Stimulated activated CD8-positive, alpha-beta memory T cell treated with anti-CD3 and anti-CD28 coated beads, Interleukin-4, amount 100 ng/mL, for 1 hour (primary cell): ENCODE measurements at regions not wholly inside any gene's neighbourhood (a gene's known extent, or its start where the extent isn't known, plus 50 kb on each side); places are given as distances from the start of the nearest gene placed in this dataset.

Experiments used
- DNase-seq, 2 donors: peaks; one replicate each; pipeline ENCODE4 v3.0.0-alpha.2; 2020; ENCODE audit warnings: low read depth in 2 of 2, low spot score in 1 of 2

DNA sequence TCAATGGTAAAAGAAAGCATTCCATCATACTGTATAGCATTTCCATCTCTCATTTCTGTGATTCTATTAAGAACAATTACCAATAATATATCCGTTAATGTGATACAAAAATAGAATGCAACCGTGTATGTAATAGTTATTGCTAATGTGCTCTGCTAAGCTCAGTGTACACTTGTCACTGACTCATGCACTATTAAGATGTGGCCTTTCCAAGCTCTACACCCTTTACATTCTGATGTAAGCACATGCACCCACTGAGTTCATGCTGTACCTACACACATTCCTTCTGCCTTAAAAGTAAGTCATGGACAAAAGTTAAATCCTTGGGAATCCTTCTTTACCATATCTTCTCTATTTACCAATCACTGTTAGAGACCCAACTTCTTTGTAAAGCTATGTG, 319.1 kb downstream of the ZSWIM6 start:
- DNase-seq: no peak

DNA sequence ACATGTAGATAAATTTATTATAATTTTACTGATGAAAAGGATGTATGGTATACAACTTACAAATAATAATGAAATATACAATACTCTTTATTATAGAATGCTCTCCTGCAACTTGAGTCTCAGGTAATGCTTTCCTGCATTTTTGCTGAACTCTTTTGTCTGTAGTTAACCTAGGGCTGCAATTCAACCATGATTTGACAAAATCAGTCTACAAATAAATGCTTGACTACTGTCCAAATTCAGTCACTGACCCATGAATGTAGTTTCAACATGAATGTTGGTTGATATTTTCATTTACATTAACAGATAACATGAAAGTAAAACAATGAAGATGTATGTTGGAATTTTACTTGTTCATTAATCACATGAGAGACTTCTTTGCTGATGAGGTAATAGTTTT, 320.9 kb downstream of the ZSWIM6 start:
- DNase-seq: no peak

DNA sequence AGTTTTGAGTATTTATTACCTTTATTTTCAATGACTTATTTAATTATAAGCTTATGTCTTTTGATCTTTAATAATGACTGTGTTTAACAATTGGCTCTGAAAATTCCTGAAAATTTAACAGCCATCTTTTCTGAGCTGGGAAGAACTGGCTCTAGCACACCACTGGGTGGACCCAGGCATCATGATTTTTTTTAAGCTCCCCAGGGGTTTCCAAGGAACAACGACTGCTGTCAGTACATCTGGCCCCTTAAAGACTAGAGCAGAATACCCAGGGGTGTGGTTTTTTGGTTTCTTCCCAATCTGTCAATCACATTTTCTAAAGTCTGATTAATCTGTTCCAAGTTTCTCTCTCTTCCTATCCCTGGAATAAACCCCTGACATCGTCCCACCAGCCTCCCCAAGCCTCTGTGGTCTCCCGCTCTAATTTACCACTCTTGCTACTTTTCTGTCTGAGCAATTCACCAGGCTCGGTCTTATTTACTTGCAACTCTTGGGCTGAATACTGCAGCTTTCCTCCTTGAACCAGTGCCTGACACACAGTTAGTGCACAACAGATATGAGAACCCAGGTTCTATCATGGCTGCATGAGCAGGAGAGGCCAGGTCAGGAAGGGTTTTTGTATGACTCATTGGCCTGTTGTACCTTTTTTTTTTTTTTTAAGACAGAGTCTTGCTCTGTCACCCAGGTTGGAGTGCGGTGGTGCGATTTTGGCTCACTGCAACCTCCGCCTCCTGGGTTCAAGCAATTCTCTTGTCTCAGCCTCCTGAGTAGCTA, 321.9 kb downstream of the ZSWIM6 start:
- no peak for DNase-seq

DNA sequence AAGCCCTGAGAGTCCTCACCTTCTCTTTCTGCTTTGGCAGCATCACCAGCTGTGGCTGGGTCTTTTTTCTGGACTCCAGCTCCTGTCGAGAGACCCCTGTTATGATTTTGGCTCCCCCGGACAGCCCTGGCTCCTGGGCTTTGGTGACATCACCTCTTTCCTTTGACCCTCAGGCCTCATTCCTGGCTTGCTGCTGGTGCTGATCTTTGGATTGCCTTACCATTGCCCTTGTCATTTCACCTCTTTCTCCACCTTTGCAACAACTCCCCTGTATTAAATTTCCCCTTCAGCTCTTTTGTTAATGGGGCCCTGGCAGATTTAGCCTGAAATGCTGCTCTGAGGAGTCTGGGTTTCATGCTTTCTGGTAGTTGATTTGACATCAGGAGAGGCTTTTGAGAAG, 322.8 kb downstream of the ZSWIM6 start:
- DNase-seq: no peak

DNA sequence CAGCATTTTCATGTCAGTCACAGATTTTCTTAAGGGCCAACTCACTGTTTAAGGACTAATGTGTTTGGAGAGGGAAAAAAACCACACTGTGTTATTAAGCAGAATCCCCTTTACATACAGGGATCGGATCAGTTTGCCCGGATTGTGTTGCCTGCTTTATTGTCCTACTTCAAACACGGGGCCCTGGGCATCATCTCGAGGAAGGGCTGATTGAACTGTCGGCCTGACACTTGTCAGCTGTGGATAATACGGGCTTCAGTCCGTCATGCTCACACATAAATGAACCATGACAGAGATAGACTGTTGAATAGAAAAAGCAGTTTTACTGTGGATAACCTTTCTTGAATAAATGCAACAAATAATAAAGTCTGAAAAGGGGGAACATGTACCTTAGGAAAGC, 325.0 kb downstream of the ZSWIM6 start:
- DNase-seq: no peak

DNA sequence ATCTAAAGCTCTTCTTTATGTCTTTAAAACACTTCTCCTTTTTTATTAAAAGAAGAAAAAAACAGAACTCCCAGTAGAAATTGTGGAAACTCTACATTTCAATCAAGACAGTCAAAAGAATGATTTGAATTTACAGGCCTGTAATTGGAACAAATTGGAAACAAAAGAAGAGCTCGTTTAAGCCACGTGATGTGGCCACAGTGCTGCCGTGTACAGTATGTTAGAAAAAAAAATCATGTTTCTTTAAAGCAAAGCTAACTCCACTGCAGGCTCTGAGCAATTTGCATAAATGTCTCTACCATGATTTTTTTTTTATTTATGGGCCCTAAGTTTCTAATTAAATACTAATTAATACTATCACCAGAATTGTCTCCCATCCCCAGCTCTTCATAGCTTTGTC, 325.6 kb downstream of the ZSWIM6 start:
- no peak for DNase-seq

DNA sequence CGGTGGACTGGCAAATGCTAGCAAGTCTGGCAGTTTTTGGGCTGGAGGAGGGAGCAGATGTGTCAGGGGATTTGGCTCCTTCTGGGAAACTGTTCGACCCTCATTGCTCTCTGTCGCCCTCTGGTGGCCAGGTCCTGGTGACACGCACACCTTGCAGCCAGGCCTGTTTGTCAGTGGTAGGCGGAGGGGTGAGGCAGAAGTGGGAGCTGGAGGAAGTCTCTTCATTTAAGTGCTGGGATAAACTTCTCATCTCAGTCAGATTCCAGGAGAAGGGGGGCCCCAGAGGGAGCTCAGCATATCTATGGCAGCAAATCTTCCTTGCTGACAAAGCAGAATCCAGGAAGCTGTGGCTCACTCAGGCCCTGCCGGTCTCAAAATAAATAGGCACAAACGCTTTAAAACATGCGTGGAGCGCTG, 326.5 kb downstream of the ZSWIM6 start:
- peak; percentile 72 to 75 for DNase-seq

DNA sequence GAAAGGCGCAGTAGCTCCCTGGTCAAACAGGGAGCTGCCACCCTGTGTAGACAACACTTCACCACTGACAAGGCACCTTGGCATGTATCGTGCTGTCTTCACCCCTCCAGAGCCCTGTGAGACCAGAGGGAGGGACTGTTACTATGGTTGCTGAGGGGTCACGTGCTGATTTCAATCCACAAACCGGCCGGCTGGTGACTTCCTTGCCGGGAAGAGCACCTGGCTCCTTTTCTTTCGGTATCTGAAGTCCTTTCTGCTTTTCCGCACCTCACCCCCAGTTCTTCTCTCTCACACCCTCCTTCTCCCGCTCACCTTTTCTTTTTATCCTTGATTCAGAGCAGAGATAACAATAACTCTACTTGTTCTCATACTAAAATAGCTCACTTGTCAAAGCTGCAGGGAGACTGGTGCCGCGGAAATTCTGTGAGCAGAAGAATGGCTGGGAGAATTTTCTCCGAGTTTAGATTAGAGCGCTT, 327.2 kb downstream of the ZSWIM6 start:
- no peak for DNase-seq

DNA sequence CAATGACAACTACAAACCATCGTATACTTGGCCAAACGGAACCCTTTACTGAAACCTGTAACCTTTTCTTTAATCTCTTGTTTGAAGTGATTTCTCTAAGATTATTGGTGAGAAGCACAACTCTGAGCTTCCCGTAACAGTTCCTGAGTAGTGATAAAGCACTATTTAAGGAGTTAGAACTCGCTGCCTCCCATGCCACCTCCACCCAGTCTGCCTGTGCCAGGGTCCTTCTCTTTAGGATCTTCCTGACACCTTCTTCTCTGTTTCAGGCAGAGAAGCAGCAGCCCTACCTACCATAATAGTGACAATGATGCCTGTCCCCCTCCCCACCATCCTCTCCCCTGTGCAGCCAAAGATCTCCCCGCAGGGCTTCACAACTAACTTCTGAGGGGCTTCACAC, 330.6 kb downstream of the ZSWIM6 start:
- DNase-seq: no peak

DNA sequence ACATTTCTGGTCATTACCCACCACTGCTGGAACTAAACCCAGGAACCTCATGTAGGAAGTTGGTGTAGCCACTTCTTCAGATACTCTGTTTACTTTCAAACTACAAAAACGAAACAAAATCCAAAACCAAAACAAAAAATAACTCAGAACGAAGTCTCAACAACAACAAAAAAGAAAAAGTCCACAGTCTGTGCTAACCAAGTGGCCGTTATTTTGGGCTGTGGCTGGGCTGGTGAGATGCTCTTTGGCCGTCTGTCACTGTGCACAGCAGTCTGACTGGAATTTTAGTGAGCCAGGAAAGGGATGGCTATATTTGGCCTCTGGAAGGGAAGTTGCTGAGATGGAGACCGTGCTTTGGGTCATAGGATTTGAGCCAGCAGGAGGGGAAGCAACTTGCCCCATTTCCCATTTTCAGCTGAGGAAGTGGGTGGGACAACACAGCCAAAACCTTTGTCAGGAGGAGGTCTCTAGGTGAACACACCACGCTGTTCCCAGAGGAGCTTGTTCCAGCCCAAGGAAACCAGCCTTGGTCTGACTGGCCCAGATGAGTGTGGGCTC, 334.1 kb downstream of the ZSWIM6 start:
- no peak for DNase-seq

DNA sequence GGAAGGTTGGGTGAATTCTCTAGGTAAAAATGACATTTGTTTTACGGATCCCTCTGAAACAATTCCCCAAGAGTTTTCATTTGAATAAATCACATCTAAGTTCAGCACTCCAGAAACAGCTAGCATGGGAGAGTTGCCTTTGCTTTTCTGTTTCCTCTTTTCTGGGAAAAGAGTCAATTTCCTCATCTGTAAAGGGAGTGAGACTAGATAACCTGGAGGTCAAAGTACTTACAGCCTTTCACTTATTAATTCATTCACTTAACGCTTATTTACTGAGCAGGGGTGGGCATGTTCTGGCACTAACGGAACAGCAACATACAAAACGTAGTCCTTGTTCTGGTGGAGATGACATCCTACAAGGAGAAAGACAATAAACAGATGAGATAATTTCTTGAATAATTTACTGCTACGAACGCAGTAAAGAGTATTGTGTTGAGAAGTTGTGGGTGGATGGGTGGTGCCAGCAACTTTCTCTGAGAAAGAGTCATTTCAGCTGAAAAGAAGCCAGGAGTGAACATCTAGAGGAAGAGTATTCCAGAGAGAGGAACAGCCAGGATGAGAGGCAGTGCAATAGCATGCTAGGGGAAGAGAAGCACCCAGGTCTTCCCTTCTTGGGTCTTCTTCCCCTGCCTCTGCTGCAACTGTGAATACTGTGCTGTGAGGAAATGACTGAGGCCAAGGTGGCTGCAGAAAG, 335.6 kb downstream of the ZSWIM6 start:
- no peak for DNase-seq

DNA sequence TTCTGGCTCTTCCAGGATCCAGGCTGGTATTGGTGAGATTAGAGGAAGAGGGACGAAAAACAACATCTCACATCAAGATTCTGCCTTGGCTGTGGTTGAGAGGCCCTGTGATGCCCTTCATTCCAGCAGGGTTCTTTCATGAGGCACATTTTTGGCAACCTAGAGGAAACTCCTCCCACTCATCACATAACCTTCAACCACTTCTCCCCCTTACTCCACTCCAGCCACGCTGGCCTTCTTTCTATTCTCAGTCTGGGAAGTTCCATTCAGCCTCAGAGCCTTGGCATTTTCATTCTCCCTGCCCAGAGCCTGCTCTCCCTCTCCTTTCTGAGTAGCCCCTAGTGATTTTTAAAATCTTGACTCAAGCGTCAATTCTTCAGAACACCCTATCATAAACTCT, 337.5 kb downstream of the ZSWIM6 start:
- DNase-seq: no peak

DNA sequence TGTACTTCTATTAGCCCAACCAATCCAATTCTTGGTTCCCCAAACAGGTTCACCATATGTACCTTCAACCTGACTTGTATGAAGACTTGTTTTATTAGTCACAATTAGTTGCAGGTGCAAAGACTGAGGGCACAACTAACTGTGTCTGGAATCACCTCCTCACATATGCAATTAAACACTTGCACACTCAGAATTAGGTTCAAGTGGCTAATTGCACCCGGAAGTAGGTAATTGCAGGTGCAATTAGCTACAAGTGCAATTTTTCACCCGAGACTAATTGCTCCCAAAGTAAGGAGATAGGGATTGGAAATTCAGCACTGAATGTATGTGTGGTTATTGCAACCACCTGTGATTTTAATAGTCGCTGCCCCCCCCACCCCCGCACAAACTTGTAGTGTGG, 338.9 kb downstream of the ZSWIM6 start:
- DNase-seq: no peak

DNA sequence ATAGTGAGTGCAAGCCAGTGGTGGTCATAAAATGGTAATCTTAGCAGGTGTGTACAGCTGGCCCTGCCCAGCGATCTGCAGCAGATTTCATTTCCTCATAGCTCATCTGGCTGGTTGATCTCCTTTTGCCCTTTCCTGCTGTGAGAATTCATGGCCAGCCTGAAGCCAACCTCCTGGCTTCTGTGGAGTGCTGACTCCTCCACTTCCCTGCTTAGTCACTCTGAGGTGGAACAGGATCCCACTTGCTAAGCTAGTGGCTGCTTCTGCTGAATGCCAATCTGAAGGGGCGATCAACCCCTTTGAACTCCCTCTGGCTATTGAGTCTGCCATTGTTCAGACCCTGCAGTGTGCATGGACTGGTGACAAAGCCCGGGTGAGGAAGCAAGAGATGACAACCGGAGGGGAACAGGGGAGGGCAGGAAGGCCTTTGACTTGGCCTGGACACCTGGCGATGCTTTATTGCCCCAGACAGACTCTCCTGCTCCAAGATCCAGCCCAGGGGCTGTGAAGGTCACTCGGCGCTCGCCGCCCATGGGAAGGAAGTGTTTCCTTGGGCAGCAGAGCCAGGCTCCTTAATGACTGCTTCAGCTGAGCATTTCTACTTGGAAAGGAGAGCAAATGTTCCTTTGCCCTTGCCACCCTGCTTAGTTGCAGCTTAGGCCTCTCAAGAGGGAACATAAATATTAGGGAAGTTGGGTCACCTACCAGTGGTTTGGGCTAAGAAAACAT, 341.1 kb downstream of the ZSWIM6 start:
- DNase-seq: no peak

DNA sequence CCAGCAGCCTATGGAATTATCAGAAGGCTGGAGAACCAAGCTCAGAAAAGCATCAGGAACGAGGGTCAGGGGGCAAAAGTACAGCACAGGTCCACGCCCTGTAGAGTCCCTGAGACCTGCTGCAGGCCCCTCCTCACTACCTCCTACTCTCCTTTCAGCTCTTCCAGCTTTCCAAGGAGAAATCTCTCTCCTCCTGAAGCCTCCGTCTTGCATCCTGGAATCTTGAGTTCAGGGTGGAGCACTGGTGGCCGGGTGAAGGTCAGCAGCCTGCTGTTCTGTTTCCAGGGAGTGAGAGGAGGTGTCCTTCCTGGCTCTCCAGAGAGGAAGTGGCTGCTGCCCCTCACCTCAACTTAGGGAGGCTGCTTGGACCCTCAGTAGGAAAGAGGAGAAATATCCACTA, 342.3 kb downstream of the ZSWIM6 start:
- no peak for DNase-seq

DNA sequence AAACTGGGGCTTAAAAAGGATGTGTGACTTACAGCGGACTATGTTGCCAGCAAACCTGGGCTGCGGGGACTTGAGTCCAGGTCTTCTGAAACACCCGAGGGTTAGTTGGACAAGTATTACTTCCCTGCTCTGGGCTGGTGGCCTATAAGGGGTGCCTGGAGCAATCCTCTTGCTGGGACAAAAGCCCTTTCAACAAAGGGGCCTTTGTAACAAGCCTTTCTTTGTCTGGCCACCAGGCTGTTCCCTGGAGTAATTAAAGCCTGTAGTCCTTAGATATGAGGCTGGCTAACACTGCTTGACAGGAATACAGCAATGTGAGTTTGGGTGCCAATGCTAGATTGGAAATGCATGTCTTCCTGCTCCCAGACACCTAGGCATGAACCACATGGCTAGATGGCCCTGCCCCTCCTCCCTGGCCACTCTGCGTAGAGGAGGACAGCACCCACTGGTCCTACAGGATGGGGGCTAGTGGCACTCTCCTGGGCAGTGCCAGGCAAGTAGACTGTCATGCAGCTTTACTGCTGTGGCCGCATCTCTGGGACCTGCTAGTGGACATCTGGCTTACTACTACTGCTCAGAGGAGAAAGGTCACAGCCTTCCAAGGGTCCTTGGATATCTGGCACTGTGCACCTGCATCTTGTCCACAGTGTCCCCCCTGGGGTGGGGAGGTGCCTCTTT, 343.1 kb downstream of the ZSWIM6 start:
- no peak for DNase-seq

DNA sequence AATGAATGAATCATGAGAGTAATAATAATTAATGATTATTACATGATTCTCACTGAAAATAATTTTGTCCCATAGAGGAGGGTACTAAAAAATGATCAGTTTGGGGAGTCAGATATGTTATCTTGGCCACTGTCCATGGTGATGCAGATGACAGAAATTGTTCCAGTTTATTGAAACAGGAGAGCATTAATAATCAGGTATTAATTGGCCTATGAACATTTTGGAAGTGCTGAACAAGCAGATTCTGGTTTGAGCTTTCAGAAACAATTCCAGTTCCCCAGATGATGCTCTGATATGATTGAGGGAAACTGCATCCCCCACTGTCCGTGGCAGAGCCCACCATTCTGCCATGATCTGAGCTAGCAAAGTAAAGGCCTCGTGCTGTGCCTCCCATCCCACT, 345.2 kb downstream of the ZSWIM6 start:
- DNase-seq: no peak

DNA sequence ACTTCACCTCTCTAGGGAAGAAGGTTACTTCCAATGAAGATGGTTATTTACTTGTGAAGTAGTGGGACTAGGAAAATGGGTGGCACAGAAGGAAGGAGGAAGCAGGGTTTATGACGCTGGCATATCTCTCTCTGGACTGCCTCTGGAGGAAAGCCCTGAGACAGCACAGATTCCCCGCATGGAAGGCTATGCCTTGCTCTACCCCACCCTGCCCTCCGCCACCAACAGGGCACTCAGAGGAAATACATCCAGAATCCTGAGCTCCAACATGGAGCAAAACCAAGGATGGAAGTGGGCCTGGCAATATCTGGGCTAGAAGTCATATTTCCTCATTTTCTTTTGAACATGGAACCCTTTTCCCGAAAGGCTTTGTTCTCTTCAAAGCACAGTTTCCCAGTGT, 346.9 kb downstream of the ZSWIM6 start:
- no peak for DNase-seq

DNA sequence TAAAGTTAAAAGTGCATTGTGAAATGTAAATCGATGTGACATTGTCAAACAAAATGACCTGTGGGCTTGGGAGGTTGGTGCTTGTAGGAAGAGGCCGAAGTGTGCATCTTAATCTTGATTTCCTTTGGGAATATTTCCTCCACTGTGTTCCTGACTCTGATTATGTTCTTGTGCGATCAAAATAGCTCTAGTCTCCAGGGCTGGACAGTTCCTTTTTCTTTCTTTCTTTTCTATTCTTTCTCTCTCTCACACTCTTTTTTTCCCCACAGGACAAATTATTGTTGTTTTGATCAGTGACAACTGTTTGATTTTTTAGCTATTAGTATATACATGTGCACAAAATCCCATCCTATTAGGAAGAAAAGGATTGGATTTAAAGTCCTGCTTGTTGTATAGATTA, 347.5 kb downstream of the ZSWIM6 start:
- no peak for DNase-seq

DNA sequence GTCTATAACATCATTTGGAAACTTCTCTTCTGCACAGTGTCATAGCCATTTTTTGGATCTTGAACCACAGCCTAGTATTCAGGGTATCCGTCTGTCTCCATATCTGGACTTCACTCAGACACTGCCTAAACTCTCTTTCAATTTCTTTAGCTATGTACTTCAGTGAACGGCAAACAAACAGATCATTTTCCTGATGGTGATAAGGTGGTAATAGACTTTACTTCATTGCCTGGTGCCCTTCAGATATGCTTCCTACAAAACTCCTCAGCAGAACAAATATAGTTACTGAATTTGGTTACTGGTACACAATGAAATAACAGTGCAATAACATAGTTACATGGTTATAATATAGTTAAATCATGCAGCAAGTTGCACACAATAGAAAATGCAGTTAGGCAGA, 348.2 kb downstream of the ZSWIM6 start:
- DNase-seq: no peak

DNA sequence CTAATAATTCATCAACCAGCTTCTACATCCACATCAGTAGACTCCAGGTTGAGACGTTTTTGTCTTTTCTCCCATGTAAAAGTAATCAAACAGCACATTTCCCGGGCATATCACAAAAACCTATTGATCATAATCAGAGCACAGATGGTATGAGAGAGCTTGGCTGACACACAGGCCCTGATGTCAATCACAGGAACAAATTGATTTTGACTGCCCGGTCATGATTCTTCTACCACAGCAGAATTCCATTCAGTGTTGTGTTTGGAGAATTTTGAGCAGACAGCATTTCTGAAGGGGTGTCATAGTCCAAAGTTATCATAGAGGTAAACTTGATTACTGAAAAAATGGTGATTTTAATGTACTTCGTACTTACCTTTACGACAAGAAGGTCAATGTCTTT, 351.1 kb downstream of the ZSWIM6 start:
- no peak for DNase-seq
